IMR-90 (cell line): ENCODE measurements at regions not wholly inside any gene's neighbourhood (a gene's known extent, or its start where the extent isn't known, plus 50 kb on each side); places are given as distances from the start of the nearest gene placed in this dataset.
A peak's percentile ranks its signal among the peaks of the same experiment; 100 is the strongest.

Experiments
- ATAC-seq: fragments of 200-7000 bp; cut with Tn5 transposase; 2 replicates; pipeline ENCODE4 v1.9.1; 2020; ENCODE audit warnings: low read depth, mild to moderate bottlenecking, moderate library complexity
- BruUV-seq: library from RNA; stranded (reverse); fragments of 400-500 nt; replicated peaks from 2 replicates; lab custom pipeline; 2021; lab: Mats Ljungman, UMichigan
- CTCF ChIA-PET: fragments of 300-600 bp; formaldehyde crosslinking; extraction: SDS; loops from one replicate; lab custom pipeline; 2021; ENCODE audit warnings: antibody characterized with exemption; lab: Yijun Ruan, JAX
- POLR2A ChIA-PET: fragments of 300-600 bp; sonication (Branson Sonifier 250); formaldehyde crosslinking; loops from one replicate; lab custom pipeline; 2022; ENCODE audit warnings: antibody characterized with exemption; ENCODE audit not compliant: unreplicated experiment; lab: Charles Lee
- DNase-seq: peaks from one replicate; pipeline ENCODE4 v3.0.0; 2013
- H2AFZ ChIP-seq: replicated peaks from 2 replicates; pipeline ENCODE3; 2013; ENCODE audit warnings: low read length, mild to moderate bottlenecking; ENCODE audit not compliant: poor library complexity
- H2AK5ac ChIP-seq: 2 replicates; pipeline ENCODE4 v1.6.1; 2013; ENCODE audit warnings: low read depth, low read length, inconsistent platforms
- H2AK9ac ChIP-seq: replicated peaks from 2 replicates; pipeline ENCODE3; 2013; ENCODE audit warnings: mild to moderate bottlenecking, low read depth, low read length, moderate library complexity; ENCODE audit not compliant: poor library complexity
- H2BK120ac ChIP-seq: 2 replicates; pipeline ENCODE4 v1.6.1; 2013; ENCODE audit warnings: low read depth, low read length, inconsistent platforms
- H2BK15ac ChIP-seq: 3 replicates; pipeline ENCODE4 v1.6.1; 2013; ENCODE audit warnings: low read depth, low read length, inconsistent platforms
- H2BK20ac ChIP-seq: 2 replicates; pipeline ENCODE4 v1.6.1; 2013; ENCODE audit warnings: low read depth, mild to moderate bottlenecking, inconsistent platforms, low read length, moderate library complexity
- H2BK5ac ChIP-seq: 2 replicates; pipeline ENCODE4 v1.6.1; 2013; ENCODE audit warnings: mild to moderate bottlenecking, low read depth, low read length, inconsistent platforms; ENCODE audit not compliant: poor library complexity, severe bottlenecking
- H3K14ac ChIP-seq: replicated peaks from 2 replicates; pipeline ENCODE4 v1.6.1; 2013; ENCODE audit warnings: low read depth, low read length, inconsistent platforms
- H3K18ac ChIP-seq: 2 replicates; pipeline ENCODE4 v1.6.1; 2013; ENCODE audit warnings: low read depth, low read length, control low read depth
- H3K23ac ChIP-seq: 2 replicates; pipeline ENCODE4 v1.6.1; 2013; ENCODE audit warnings: low read depth, low read length, inconsistent platforms
- H3K27ac ChIP-seq: 2 replicates; pipeline ENCODE4 v1.5.1; 2013; ENCODE audit warnings: mild to moderate bottlenecking, control low read depth, low read length; ENCODE audit not compliant: insufficient read depth
- H3K27me3 ChIP-seq: 2 replicates; pipeline ENCODE4 v1.6.1; 2013; ENCODE audit warnings: low read length; ENCODE audit not compliant: control insufficient read depth, insufficient read depth
- H3K36me3 ChIP-seq: 2 replicates; pipeline ENCODE4 v1.6.1; 2013; ENCODE audit warnings: low read length, mixed read lengths; ENCODE audit not compliant: control insufficient read depth, insufficient read depth
- H3K4ac ChIP-seq: 2 replicates; pipeline ENCODE4 v1.6.1; 2013; ENCODE audit warnings: low read depth, low read length, inconsistent platforms
- H3K4me1 ChIP-seq: 2 replicates; pipeline ENCODE4 v1.6.1; 2013; ENCODE audit warnings: low read length, mixed read lengths; ENCODE audit not compliant: control insufficient read depth, insufficient read depth
- H3K4me2 ChIP-seq: 2 replicates; pipeline ENCODE4 v1.6.1; 2013; ENCODE audit warnings: low read depth, mild to moderate bottlenecking, control low read depth, low read length, moderate library complexity
- H3K4me3 ChIP-seq: 2 replicates; pipeline ENCODE4 v1.5.1; 2013; ENCODE audit warnings: low read depth, mild to moderate bottlenecking, control low read depth, low read length, moderate library complexity; ENCODE audit not compliant: insufficient read depth
- H3K56ac ChIP-seq: 2 replicates; pipeline ENCODE4 v1.6.1; 2013; ENCODE audit warnings: low read length, inconsistent platforms; ENCODE audit not compliant: insufficient read depth; ENCODE audit errors: extremely low read depth
- H3K79me1 ChIP-seq, 2 experiments: 2 replicates each; pipeline ENCODE4 v1.6.1; 2013; ENCODE audit warnings: low read length in 2 of 2, inconsistent platforms in 1 of 2, low read depth in 1 of 2
- H3K9ac ChIP-seq: 2 replicates; pipeline ENCODE4 v1.6.1; 2013; ENCODE audit warnings: low read depth, low read length, control low read depth
- H3K9me1 ChIP-seq: 2 replicates; pipeline ENCODE4 v1.6.1; 2013; ENCODE audit warnings: low read length, inconsistent platforms; ENCODE audit not compliant: insufficient read depth
- H3K9me3 ChIP-seq: 2 replicates; pipeline ENCODE4 v1.6.1; 2013; ENCODE audit warnings: low read length; ENCODE audit not compliant: control insufficient read depth, insufficient read depth
- H4K20me1 ChIP-seq: 2 replicates; pipeline ENCODE4 v1.6.1; 2013; ENCODE audit warnings: low read length, inconsistent platforms; ENCODE audit not compliant: insufficient read depth
- H4K5ac ChIP-seq: 2 replicates; pipeline ENCODE4 v1.6.1; 2013; ENCODE audit warnings: mild to moderate bottlenecking, low read depth, low read length, control low read depth
- H4K8ac ChIP-seq, 2 experiments: 2 replicates each; pipeline ENCODE4 v1.6.1; 2013; ENCODE audit warnings: low read depth in 2 of 2, low read length in 2 of 2, control low read depth in 1 of 2, inconsistent platforms in 1 of 2
- H4K91ac ChIP-seq: 2 replicates; pipeline ENCODE4 v1.6.1; 2013; ENCODE audit warnings: low read depth, low read length, inconsistent platforms; ENCODE audit not compliant: insufficient read depth
- POLR2A ChIP-seq: IDR thresholded peaks from 2 replicates; pipeline ENCODE4 v1.6.1; 2012; ENCODE audit warnings: mild to moderate bottlenecking, low read depth, low read length
- WGBS, 2 experiments: methylation state at CpG; one replicate each; pipeline versions ENCODE4 v1.1.5 to v1.1.7; 2013; ENCODE audit warnings: missing lambda C conversion rate in 2 of 2; ENCODE audit not compliant: insufficient read length in 1 of 2; ENCODE audit errors: extremely low coverage in 2 of 2; 5-methylcytosine and 5-hydroxymethylcytosine counted together
- dilution Hi-C: fragments of 300-500 bp; cut with HindIII; formaldehyde crosslinking; loops from one replicate; pipeline ENCODE4 v1.14.3; 2018; ENCODE audit warnings: low sequenced_read_pairs; ENCODE audit not compliant: unreplicated experiment
- in situ Hi-C: fragments of 300-500 bp; cut with MboI; formaldehyde crosslinking; loops from 3 replicates; pipeline ENCODE4 v1.14.3; 2019; ENCODE audit warnings: low sequenced_read_pairs, inconsistent platforms, mixed read lengths
- intact Hi-C: fragments of 100-400 bp; cut with micrococcal nuclease; formaldehyde crosslinking; loops from 2 replicates; pipeline ENCODE4 v1.10.0; 2022
- TF ChIP-seq, protein P1 (sequence below): fragments of 150-350 bp; IDR thresholded peaks from 2 replicates; pipeline ENCODE4 v1.6.1; 2017; ENCODE audit warnings: mild to moderate bottlenecking, antibody characterized with exemption, low read length, low read depth

- intact Hi-C loops (no loop called here), in situ Hi-C loops (no loop called here), dilution Hi-C loops (no loop called here)
- BruUV-seq: no TSS peak
- Histone ChIP-seq H2AK9ac (no peak overlapping the region), H3K9me3 (peaks cover 2% of the 10 kb centered on the region), H3K27ac (no peak overlapping the region), H2BK120ac (no peak overlapping the region), H4K5ac (no peak overlapping the region), H3K14ac (no peak overlapping the region), H2AFZ (no peak overlapping the region), H3K9ac (no peak overlapping the region), H2BK15ac (no peak overlapping the region), H2BK5ac (no peak overlapping the region), H2BK20ac (no peak overlapping the region), H3K4me3 (no peak overlapping the region), H3K36me3 (no peaks in the 10 kb centered on the region), H3K4me2 (no peak overlapping the region), H4K20me1 (no peaks in the 10 kb centered on the region), H4K91ac (no peak overlapping the region), H3K23ac (no peak overlapping the region), H3K27me3 (no peaks in the 10 kb centered on the region), H4K8ac (no peak overlapping the region), H3K56ac (no peak overlapping the region), H3K18ac (no peak overlapping the region), H3K79me1 (no peaks in the 10 kb centered on the region), H3K4ac (no peak overlapping the region), H3K9me1 (no peaks in the 10 kb centered on the region), H3K4me1 (0 out of 2 replicates have a peak, but pooled peaks cover 2% of the 10 kb centered on the region), H2AK5ac (no peak overlapping the region)
- POLR2A ChIA-PET: no interaction called here
- WGBS, 2 experiments: no CpG with 5 or more reads among the region's 2 CpGs
- CTCF ChIA-PET: no interaction called here
- ATAC-seq: no peak
- peak; percentile 19 for DNase-seq
- TF ChIP-seq, protein P1, sequence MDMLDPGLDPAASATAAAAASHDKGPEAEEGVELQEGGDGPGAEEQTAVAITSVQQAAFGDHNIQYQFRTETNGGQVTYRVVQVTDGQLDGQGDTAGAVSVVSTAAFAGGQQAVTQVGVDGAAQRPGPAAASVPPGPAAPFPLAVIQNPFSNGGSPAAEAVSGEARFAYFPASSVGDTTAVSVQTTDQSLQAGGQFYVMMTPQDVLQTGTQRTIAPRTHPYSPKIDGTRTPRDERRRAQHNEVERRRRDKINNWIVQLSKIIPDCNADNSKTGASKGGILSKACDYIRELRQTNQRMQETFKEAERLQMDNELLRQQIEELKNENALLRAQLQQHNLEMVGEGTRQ: no peak
- no peak for TF ChIP-seq POLR2A
Observed at GRCh38 chr4:122539861-122540465, 80.9 kb downstream of the IL21 start.
